Fibroblast of pulmonary artery (primary cell): ENCODE measurements at regions not wholly inside any gene's neighbourhood (a gene's known extent, or its start where the extent isn't known, plus 50 kb on each side); places are given as distances from the start of the nearest gene placed in this dataset.
"Not testable (repeated sequence)": the region's sequence is repeated elsewhere in the genome, so short reads cannot be mapped to it uniquely, and the experiment has no call there.

Source experiments
- DNase-seq: peaks from one replicate; pipeline ENCODE4 v3.0.0-alpha.2; 2010; ENCODE audit warnings: low read depth
- H3K4me3 ChIP-seq: replicated peaks from 2 replicates; pipeline ENCODE4 v1.5.1; 2011; ENCODE audit warnings: low read depth, mild to moderate bottlenecking, control low read depth, low read length, moderate library complexity
- CTCF ChIP-seq: IDR thresholded peaks from 2 replicates; pipeline ENCODE4 v1.5.1; 2011; ENCODE audit warnings: mild to moderate bottlenecking, control low read depth, low read length, inconsistent platforms; ENCODE audit errors: missing control alignments

- no peak for TF ChIP-seq CTCF
- DNase-seq = no peak
- no peak overlapping the region for H3K4me3 ChIP-seq
Observed at GRCh38 chr12:34223640-34224039, 201.3 kb downstream of the ALG10 start.

- H3K4me3 ChIP-seq = not testable (repeated sequence)
Observed at GRCh38 chr12:34226044-34226443, 203.7 kb downstream of the ALG10 start.

GRCh38 chr12:34228046-34228445, 205.8 kb downstream of the ALG10 start:
- not testable (repeated sequence) for H3K4me3 ChIP-seq, DNase-seq

More at GRCh38 chr12:34226044-34226443, 203.7 kb downstream of the ALG10 start:
- DNase-seq = not testable (repeated sequence)

- DNase-seq, H3K4me3 ChIP-seq: not testable (repeated sequence)
Observed at GRCh38 chr12:34229033-34229432, 206.7 kb downstream of the ALG10 start.

GRCh38 chr12:34233618-34234017, 211.3 kb downstream of the ALG10 start:
- TF ChIP-seq CTCF = no peak
- DNase-seq = no peak
- no peak overlapping the region for H3K4me3 ChIP-seq

GRCh38 chr12:34236073-34236472, 213.8 kb downstream of the ALG10 start:
- no peak for TF ChIP-seq CTCF
- no peak overlapping the region for H3K4me3 ChIP-seq
- no peak for DNase-seq

GRCh38 chr12:34244608-34245007, 222.3 kb downstream of the ALG10 start:
- no peak for DNase-seq
- H3K4me3 ChIP-seq = no peak overlapping the region
- TF ChIP-seq CTCF = no peak

GRCh38 chr12:34249271-34249670, 227.0 kb downstream of the ALG10 start:
- no peak for TF ChIP-seq CTCF
- H3K4me3 ChIP-seq = no peak overlapping the region
- DNase-seq = no peak

- H3K4me3 ChIP-seq, DNase-seq: not testable (repeated sequence)
Observed at GRCh38 chr12:34251879-34252278, 229.6 kb downstream of the ALG10 start.
